Activated CD8-positive, alpha-beta memory T cell treated with anti-CD3 and anti-CD28 coated beads for 24 hours (primary cell): ENCODE measurements at regions not wholly inside any gene's neighbourhood (a gene's known extent, or its start where the extent isn't known, plus 50 kb on each side); places are given as distances from the start of the nearest gene placed in this dataset.
"Not testable (repeated sequence)": the region's sequence is repeated elsewhere in the genome, so short reads cannot be mapped to it uniquely, and the experiment has no call there.

Experiments
- DNase-seq: peaks from one replicate; pipeline ENCODE4 v3.0.0-alpha.2; 2020

- DNase-seq: no peak
Measured at GRCh38 chr9:97176206-97176605, 131.3 kb upstream of the CCDC180 start.

DNA sequence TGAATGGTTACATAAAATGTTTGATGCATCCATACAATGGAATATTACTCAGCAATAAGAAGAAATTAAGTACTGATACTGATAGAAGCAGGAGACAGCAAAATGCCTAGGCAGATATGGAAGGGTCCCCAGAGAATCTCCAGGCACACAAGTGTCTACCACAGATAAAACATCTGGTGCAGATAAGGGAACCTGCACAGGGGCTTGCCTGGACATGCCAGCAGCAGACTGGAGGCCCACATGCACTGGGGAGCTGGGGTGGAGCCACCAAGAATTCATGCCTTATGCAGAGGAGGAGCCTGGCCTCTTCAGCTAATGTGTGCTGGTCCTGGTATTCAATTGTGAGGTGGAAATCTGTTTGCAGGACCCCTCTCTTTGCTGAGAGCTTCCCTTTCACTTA, 129.2 kb upstream of the CTSV start:
- not testable (repeated sequence) for DNase-seq

GRCh38 chr9:97166496-97167138, 127.7 kb upstream of the CTSV start:
- not testable (repeated sequence) for DNase-seq

DNA sequence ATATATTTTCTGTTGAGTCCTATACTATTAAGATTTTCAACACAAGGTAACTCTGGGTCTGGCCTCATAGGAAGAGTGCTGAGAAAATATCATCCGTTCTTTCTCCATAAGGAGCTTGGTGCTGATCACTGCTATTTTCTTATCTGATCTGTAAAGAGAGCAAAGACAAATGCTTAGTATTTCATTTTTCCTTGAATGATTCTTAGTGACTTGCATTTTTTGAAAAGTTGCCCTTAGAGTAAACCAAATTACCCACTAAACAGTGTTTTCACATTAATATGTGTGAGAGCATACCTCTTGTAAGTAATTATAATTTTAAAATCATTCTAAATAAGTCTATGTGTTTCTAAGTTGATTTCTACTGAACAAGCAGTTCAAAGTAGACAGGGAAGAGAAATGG, 121.3 kb upstream of the CTSV start:
- DNase-seq: no peak

DNA sequence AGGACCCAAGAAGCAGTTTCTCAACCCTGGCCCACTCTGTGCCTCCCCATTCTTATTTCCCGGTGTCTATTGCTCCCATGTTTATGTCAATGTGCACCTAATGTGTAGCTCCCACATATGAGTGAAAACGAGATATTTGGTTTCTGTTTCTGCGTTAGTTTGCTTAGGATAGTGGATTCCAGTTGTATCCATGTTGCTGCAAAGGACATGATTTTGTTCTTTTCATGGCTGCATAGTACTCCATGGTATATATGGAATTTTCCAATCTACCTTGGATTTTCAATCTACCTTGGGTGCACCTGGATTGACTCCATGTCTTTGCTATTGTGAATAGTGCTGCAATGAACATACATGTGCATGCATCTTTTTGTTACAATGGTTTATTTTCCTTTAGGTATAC, 119.8 kb upstream of the CTSV start:
- DNase-seq: not testable (repeated sequence)

DNA sequence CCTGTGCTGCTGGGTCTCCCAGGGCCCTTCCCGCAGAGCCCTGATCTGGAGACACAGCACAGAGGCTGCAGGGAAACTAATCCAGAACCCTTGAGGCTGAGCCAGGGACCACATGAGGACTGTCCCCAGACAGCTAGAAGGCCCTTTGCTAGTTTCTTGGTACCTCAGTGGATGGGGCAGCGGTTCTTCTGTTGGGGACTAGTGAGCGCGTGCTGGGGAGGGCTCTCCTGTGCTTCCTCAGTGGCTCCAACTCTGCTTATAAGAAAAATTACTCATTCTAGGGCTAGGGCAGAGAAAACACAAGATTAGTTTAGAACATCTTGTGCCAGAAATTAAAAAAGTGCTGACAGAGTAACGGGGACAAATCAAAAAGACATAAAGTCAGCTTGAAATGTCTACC, 116.5 kb upstream of the CTSV start:
- DNase-seq: not testable (repeated sequence)

- no peak for DNase-seq
Measured at GRCh38 chr9:97153967-97154366, 115.0 kb upstream of the CTSV start.

DNA sequence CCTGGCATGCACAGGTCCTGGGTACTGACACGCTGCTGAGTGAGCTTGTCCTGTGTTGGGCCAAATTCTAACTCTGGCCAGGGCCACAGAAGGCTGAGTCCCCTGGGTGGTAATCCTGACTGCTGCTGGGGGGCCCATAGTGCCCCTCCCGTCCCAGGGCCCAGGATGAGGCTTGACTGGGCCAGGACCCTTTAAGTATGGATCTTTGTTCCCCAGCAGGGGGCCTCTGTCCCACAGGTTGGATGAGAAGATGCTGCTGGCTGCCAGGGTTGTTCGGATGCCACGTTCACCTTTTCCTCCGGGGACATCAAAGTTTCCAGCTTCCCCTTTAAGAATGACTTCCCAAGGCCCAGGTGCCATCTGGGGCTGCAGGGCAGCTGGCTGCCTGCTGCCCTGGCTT, 114.2 kb upstream of the CTSV start:
- DNase-seq: not testable (repeated sequence)

DNA sequence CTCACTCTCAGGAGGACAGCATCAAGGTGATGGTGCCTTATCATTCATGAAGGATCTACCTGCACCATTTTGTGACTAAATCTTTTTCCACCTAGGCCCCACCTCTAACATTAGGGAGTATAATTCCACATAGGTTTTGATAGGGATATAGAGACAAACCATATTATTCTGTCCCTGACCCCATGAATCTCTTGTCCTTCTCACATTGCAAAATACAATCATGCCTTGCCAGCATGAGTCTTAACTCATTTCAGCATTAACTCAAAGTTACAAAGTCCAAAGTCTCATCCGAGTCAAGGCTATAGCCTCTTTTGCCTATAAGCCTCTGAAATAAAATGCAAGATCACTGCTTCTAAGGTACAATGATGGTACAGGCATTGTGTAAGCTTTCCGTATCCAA, 111.5 kb upstream of the CTSV start:
- not testable (repeated sequence) for DNase-seq

DNA sequence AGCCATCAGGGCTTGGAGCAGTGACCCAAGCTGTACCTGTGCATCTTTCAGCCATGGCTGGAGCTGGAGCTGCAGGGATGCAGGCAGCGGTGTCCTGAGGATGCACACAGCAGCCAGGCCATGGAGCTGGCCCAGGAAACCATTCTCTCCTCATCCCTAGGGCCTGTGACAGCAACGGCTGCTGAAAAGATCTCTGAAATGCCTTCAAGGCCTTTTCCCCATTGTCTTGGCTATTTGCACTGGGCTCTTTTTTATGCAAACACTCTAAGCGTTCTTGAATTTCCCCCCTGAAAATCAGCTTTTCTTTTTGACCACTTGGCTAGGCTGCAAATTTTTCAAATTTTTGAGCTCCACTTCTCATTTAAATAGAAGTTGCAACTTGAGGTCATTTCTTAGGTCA, 109.5 kb upstream of the CTSV start:
- not testable (repeated sequence) for DNase-seq

GRCh38 chr9:97145680-97146079, 106.7 kb upstream of the CTSV start:
- DNase-seq: not testable (repeated sequence)

- no peak for DNase-seq
Measured at GRCh38 chr9:97140566-97140965, 101.6 kb upstream of the CTSV start.

DNA sequence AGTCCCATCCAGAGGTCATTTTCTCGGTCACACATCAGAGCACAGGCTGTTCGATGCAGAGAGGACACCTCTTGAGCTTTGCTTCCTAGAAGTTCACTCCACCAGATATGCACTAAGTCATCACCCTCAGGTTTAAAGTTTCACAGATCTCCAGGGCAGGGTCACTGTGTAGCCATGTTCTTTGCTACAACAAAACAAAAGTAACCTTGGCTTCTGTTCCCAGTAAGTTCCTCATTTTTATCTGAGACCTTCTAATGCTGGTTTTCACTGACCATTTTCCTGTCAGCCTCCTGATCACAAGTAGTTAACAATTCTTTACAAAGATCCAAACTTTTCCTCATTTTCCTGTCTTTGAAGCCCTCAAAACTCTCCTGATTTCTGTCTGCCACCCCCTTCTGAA, 97.5 kb upstream of the CTSV start:
- DNase-seq: no peak

DNA sequence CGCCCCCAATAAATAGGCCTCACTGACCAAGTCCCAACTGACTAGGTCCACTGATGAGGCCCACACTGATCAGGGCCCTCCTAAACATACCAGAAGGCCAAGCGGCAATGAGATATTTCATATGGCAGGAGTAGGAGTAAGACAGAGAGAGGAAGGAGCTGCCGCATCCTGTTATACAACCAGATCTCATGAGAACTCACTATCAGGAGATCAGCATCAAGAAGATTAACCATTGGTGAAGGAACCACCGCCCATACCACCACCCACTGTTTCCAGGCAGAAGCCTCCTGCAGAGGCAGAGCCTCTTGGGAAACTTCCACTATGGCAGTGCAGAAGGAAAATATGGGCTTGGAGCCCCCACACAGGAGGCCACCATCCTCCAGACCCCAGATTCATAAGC, 95.0 kb upstream of the CTSV start:
- DNase-seq: not testable (repeated sequence)

GRCh38 chr9:97132865-97133264, 93.9 kb upstream of the CTSV start:
- no peak for DNase-seq

GRCh38 chr9:97130864-97131263, 91.9 kb upstream of the CTSV start:
- not testable (repeated sequence) for DNase-seq

GRCh38 chr9:97130387-97130786, 91.4 kb upstream of the CTSV start:
- DNase-seq: not testable (repeated sequence)

GRCh38 chr9:97128919-97129318, 90.0 kb upstream of the CTSV start:
- DNase-seq: no peak

DNA sequence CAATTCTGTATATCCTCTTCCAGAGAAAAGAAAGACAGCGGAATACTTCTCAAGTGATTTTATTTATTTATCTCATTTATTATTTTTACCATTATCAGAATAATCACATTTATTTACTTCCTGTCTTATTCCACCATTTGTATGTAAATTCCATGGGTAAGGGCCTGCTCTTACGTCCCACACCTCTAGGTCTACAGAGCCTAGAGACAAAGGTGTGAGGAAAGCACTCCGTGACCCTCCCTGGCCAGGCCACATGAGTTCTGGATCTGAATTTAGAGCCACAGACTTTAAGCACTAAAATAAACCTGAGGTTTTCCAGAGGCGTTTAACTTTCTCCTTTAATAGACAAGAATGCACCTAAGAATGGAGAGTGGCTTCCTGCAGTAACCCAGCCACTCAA, 85.3 kb upstream of the CTSV start:
- DNase-seq: no peak

GRCh38 chr9:97110696-97111095, 71.8 kb upstream of the CTSV start:
- no peak for DNase-seq

DNA sequence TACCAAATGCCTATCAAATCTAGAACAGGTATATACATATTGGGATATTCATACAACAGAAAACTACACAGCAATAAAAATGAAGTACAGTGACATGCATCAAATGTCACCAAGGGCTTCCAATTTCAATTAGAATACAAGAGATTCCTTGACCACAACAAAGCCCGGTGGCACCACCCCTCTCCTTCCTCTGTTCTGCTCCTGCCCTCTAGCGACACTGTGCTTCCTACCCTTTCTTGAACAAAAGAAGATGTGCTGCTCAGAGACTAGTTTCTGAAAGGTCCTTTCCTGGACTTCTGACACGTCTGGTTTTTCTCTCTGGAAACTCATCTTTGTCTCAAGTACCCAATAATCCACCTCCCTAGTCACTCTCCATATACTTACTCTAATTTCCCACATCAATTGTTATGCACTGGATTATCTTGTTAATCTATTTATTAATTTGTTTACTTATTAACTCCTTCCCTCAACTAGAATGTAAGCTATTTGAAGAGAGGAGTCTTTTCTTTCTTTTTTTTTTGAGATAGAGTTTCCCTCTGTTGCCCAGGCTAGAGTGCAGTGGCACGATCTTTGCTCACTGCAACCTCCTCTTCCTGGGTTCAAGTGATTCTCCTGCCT, 70.4 kb upstream of the CTSV start:
- no peak for DNase-seq

DNA sequence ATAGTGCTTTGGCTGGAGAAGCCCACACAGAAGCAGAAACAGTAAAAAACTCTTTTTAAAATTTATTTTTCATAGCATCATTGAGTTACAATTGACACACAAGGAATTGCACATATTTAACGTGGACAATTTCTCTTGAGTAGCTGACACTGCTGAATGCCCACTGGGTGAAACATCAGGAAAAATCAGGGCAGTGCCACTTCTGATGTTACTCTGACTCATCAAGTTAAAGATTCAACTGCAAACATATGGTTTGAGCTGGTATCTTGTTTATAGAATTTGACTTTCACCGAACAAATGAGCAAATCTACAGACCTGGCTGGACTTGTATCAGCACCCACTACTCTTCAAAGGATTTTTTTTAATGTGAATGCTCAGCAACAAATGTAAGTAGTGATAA, 66.3 kb upstream of the CTSV start:
- not testable (repeated sequence) for DNase-seq

- DNase-seq: not testable (repeated sequence)
Measured at GRCh38 chr9:97103613-97104383, 64.9 kb upstream of the CTSV start.

DNA sequence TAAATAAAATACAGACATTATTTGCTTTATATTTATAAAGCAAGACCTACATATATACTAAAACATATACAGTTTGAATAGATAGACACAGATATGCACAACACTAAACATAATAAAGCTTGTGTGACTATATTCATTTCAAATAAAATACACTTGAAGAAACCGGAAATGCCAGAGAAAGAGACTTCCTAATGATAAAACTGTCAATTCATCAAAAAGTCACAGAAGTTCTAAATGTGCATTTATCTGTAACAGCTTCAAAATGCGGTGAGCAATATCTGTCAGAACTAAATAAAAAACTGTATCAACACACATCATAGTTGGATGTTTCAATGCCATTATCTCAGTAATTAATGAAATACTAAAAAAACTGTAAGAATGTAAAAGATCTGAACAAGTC, 60.6 kb upstream of the CTSV start:
- DNase-seq: not testable (repeated sequence)
